ENCODE measurements at regions not wholly inside any gene's neighbourhood (a gene's known extent, or its start where the extent isn't known, plus 50 kb on each side); places are given as distances from the start of the nearest gene placed in this dataset.

DNA sequence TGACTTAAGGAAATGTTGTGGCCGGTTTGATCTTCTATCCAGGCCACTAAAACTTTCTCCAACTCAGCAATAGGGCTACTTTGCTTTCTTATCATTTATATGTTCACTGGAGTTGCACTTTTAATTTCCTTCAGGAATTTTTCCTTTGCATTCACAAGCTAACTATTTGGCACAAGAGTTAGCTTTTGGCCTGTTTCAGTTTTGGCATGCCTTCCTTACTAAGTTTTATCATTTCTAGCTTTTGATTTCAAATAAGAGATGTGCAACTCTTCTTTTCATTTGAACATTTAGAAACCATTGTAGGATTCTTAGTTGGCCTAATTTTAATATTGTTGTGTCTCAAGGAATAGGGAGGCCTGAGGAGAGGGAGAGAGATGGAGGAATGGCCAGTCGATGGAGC is 79.8 kb upstream of the TLL1 start:
- DNase-seq (ENCODE audit: low read depth, low spot score) (no peak), FAIRE-seq (no peak)
- Histone ChIP-seq H3K9ac (ENCODE audit: control insufficient read depth, extremely low read depth, insufficient read depth, low read length) (no peak overlapping the region), H3K4me2 (ENCODE audit: control insufficient read depth, extremely low read depth, insufficient read depth, low read depth, low read length) (no peak overlapping the region), H3K27me3 (ENCODE audit: control insufficient read depth, extremely low read depth, insufficient read depth, low read length) (no peaks in the 10 kb centered on the region), H3K4me1 (ENCODE audit: control insufficient read depth, extremely low read depth, insufficient read depth, low read length) (no peaks in the 10 kb centered on the region), H3K9me3 (ENCODE audit: control insufficient read depth, low read depth, low read length) (no peaks in the 10 kb centered on the region), H3K36me3 (ENCODE audit: control insufficient read depth in 2 of 2, extremely low read depth in 1 of 2, insufficient read depth in 2 of 2, low read length in 2 of 2) (no peaks in the 10 kb centered on the region), H4K20me1 (ENCODE audit: control insufficient read depth, extremely low read depth, insufficient read depth, low read length) (no peaks in the 10 kb centered on the region), H3K9me1 (ENCODE audit: control insufficient read depth, extremely low read depth, insufficient read depth, low read length) (no peaks in the 10 kb centered on the region), H2AFZ (ENCODE audit: control insufficient read depth, low read length) (no peak overlapping the region), H3K4me3 (ENCODE audit: control insufficient read depth in 2 of 3, extremely low read depth in 1 of 3, insufficient read depth in 2 of 3, low read depth in 1 of 3, low read length in 3 of 3) (no peak overlapping the region), H3K79me2 (ENCODE audit: control insufficient read depth, insufficient read depth, low read length) (no peaks in the 10 kb centered on the region), H3K27ac (ENCODE audit: control insufficient read depth, insufficient read depth, low read length) (no peak overlapping the region)
- TF ChIP-seq CTCF (optimal IDR thresholded peaks at IDR 0.05 in 1 of 3, IDR thresholded peaks at IDR 0.05 in 1 of 3, conservative IDR thresholded peaks at IDR 0.05 in 1 of 3; ENCODE audit: extremely low read depth in 1 of 3, insufficient read depth in 2 of 3, low read length in 3 of 3), result no peak
- no peak for TF ChIP-seq EZH2 (IDR thresholded peaks at IDR 0.05; ENCODE audit: low read length)
- dilution Hi-C loops (cut with MboI; ENCODE audit: extremely low pct_ligation_motif_present, low sequenced_read_pairs), result no loop called here

DNA sequence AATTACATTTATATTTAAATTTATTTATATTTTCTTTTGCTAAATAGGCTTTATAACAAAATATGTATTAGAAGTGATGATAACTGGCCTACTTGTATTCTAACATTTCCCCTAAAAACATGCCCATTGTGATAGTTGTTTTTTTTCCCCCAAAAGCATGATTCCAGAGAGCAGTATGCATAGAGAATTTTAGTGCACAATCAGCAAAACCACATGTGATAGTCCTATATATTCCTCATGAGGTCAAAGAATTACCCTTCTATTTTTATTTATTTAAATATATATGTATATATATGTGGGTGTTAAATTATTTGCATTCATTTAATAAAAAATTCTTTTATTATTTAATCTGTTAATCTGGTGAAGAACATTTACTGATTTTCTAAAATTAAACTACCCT is 78.2 kb upstream of the TLL1 start:
- no peak overlapping the region for H3K4me3 ChIP-seq (ENCODE audit: control insufficient read depth in 2 of 3, extremely low read depth in 1 of 3, insufficient read depth in 2 of 3, low read depth in 1 of 3, low read length in 3 of 3)
- H3K9ac ChIP-seq (ENCODE audit: control insufficient read depth, extremely low read depth, insufficient read depth, low read length), result no peak overlapping the region
- H3K4me2 ChIP-seq (ENCODE audit: control insufficient read depth, extremely low read depth, insufficient read depth, low read depth, low read length), result no peak overlapping the region
- FAIRE-seq, result no peak
- H3K9me1 ChIP-seq (ENCODE audit: control insufficient read depth, extremely low read depth, insufficient read depth, low read length), result no peaks in the 10 kb centered on the region
- H3K27ac ChIP-seq (ENCODE audit: control insufficient read depth, insufficient read depth, low read length), result no peak overlapping the region
- dilution Hi-C loops (cut with MboI; ENCODE audit: extremely low pct_ligation_motif_present, low sequenced_read_pairs), result no loop called here
- no peak for DNase-seq (ENCODE audit: low read depth, low spot score)
- H3K79me2 ChIP-seq (ENCODE audit: control insufficient read depth, insufficient read depth, low read length), result no peaks in the 10 kb centered on the region
- H4K20me1 ChIP-seq (ENCODE audit: control insufficient read depth, extremely low read depth, insufficient read depth, low read length), result no peaks in the 10 kb centered on the region
- no peak overlapping the region for H2AFZ ChIP-seq (ENCODE audit: control insufficient read depth, low read length)
- no peaks in the 10 kb centered on the region for H3K27me3 ChIP-seq (ENCODE audit: control insufficient read depth, extremely low read depth, insufficient read depth, low read length)
- no peaks in the 10 kb centered on the region for H3K36me3 ChIP-seq (ENCODE audit: control insufficient read depth in 2 of 2, extremely low read depth in 1 of 2, insufficient read depth in 2 of 2, low read length in 2 of 2)
- TF ChIP-seq CTCF (optimal IDR thresholded peaks at IDR 0.05 in 1 of 3, IDR thresholded peaks at IDR 0.05 in 1 of 3, conservative IDR thresholded peaks at IDR 0.05 in 1 of 3; ENCODE audit: extremely low read depth in 1 of 3, insufficient read depth in 2 of 3, low read length in 3 of 3), result no peak
- no peak for TF ChIP-seq EZH2 (IDR thresholded peaks at IDR 0.05; ENCODE audit: low read length)
- no peaks in the 10 kb centered on the region for H3K4me1 ChIP-seq (ENCODE audit: control insufficient read depth, extremely low read depth, insufficient read depth, low read length)
- no peaks in the 10 kb centered on the region for H3K9me3 ChIP-seq (ENCODE audit: control insufficient read depth, low read depth, low read length)
